HUDEP-2 (cell line): ENCODE measurements at regions not wholly inside any gene's neighbourhood (a gene's known extent, or its start where the extent isn't known, plus 50 kb on each side); places are given as distances from the start of the nearest gene placed in this dataset.
A peak's percentile ranks its signal among the peaks of the same experiment; 100 is the strongest.
"Not testable (repeated sequence)": the region's sequence is repeated elsewhere in the genome, so short reads cannot be mapped to it uniquely, and the experiment has no call there.

ENCODE experiments used
- DNase-seq, 76 experiments: peaks; one replicate each; lab custom pipeline; 2025; ENCODE audit not compliant: unreplicated experiment in 76 of 76; lab: John Stamatoyannopoulos, UW

- no peak for DNase-seq
These were observed 142.3 kb upstream of the RGPD4 start for GRCh38 chr2:107684421-107684820.

GRCh38 chr2:107685421-107685986 lies 141.2 kb upstream of the RGPD4 start:
- no peak for DNase-seq

- no peak for DNase-seq
These were observed 139.6 kb upstream of the RGPD4 start for GRCh38 chr2:107687073-107687472.

- no peak for DNase-seq
These were observed 138.6 kb upstream of the RGPD4 start for GRCh38 chr2:107688135-107688534.

- DNase-seq = no peak
These were observed 133.1 kb upstream of the RGPD4 start for GRCh38 chr2:107693604-107694003.

- DNase-seq = no peak
These were observed 132.0 kb upstream of the RGPD4 start for GRCh38 chr2:107694667-107695066.

GRCh38 chr2:107697385-107697784 lies 129.3 kb upstream of the RGPD4 start:
- DNase-seq = no peak

GRCh38 chr2:107698861-107699260 lies 127.8 kb upstream of the RGPD4 start:
- peak in 5 of 76 experiments; percentile 4 to 19 (median 6) for DNase-seq

GRCh38 chr2:107700073-107700472 lies 126.6 kb upstream of the RGPD4 start:
- DNase-seq = no peak

- DNase-seq = no peak
These were observed 114.8 kb upstream of the RGPD4 start for GRCh38 chr2:107711941-107712340.

- no peak for DNase-seq
These were observed 113.8 kb upstream of the RGPD4 start for GRCh38 chr2:107712857-107713256.

GRCh38 chr2:107717661-107718060 lies 109.0 kb upstream of the RGPD4 start:
- DNase-seq = no peak

GRCh38 chr2:107719141-107719540 lies 107.6 kb upstream of the RGPD4 start:
- no peak for DNase-seq

GRCh38 chr2:107719836-107720235 lies 106.9 kb upstream of the RGPD4 start:
- no peak for DNase-seq

GRCh38 chr2:107721178-107721577 lies 105.5 kb upstream of the RGPD4 start:
- DNase-seq = no peak

GRCh38 chr2:107721586-107721985 lies 105.1 kb upstream of the RGPD4 start:
- DNase-seq = peak in 17 of 76 experiments; percentile 7 to 78 (median 40)

- not testable (repeated sequence) for DNase-seq
These were observed 100.9 kb upstream of the RGPD4 start for GRCh38 chr2:107725824-107726223.

GRCh38 chr2:107727318-107727717 lies 99.4 kb upstream of the RGPD4 start:
- no peak for DNase-seq

GRCh38 chr2:107728586-107728985 lies 98.1 kb upstream of the RGPD4 start:
- DNase-seq = no peak

- no peak for DNase-seq
These were observed 97.3 kb upstream of the RGPD4 start for GRCh38 chr2:107729440-107729839.

GRCh38 chr2:107730898-107731297 lies 95.8 kb upstream of the RGPD4 start:
- DNase-seq = peak in 4 of 76 experiments; percentile 2 to 20 (median 6)

GRCh38 chr2:107731435-107731834 lies 95.3 kb upstream of the RGPD4 start:
- DNase-seq = no peak

GRCh38 chr2:107735201-107735600 lies 91.5 kb upstream of the RGPD4 start:
- no peak for DNase-seq
